Tibial artery (tissue), 4 donors: ENCODE measurements at regions not wholly inside any gene's neighbourhood (a gene's known extent, or its start where the extent isn't known, plus 50 kb on each side); places are given as distances from the start of the nearest gene placed in this dataset.

Source experiments
- DNase-seq, 2 donors: peaks; one replicate each; pipeline ENCODE4 v3.0.0-alpha.2; 2019
- H3K27ac ChIP-seq, 2 donors: fragments of 200-600 bp; sonication (generic) in 1 of 2; 1 replicate in 1 of 2; 2 replicates in 1 of 2; pipeline ENCODE4 v1.5.1; 2018 to 2019; ENCODE audit warnings: mild to moderate bottlenecking in 1 of 2
- H3K27me3 ChIP-seq, 2 donors: fragments of 200-600 bp; sonication (generic) in 1 of 2; one replicate each; pipeline versions ENCODE4 v1.5.1 to v1.6.0; 2016 to 2019
- H3K36me3 ChIP-seq, 3 donors: fragments of 200-600 bp; sonication (generic) in 2 of 3; one replicate each; pipeline ENCODE4 v1.5.1; 2016 to 2019; ENCODE audit warnings: mild to moderate bottlenecking in 2 of 3
- H3K4me1 ChIP-seq, 4 donors: fragments of 200-600 bp; sonication (generic) in 2 of 4; 1 replicate in 3 of 4; 2 replicates in 1 of 4; pipeline ENCODE4 v1.5.1; 2016 to 2019
- H3K4me3 ChIP-seq, 2 donors: fragments of 200-600 bp; sonication (generic) in 1 of 2; 1 replicate in 1 of 2; 2 replicates in 1 of 2; pipeline ENCODE4 v1.5.1; 2018 to 2019; ENCODE audit warnings: mild to moderate bottlenecking in 2 of 2
- H3K9me3 ChIP-seq, 3 donors: fragments of 200-600 bp; sonication (generic) in 1 of 3; one replicate each; pipeline ENCODE4 v1.5.1; 2016 to 2019
- intact Hi-C: fragments of 100-400 bp; cut with DNase I; formaldehyde crosslinking; loops from one replicate; pipeline ENCODE4 v1.15.0; 2023; ENCODE audit warnings: low total_unique reads
- TF ChIP-seq, protein P1 (sequence below), 2 experiments: fragments of 200-600 bp in 1 of 2; fragments of 450-650 bp in 1 of 2; IDR thresholded peaks; one replicate each; pipeline ENCODE4 v1.5.1; 2017 to 2019; ENCODE audit warnings: antibody characterized with exemption in 2 of 2, mild to moderate bottlenecking in 1 of 2, moderate library complexity in 1 of 2

DNA sequence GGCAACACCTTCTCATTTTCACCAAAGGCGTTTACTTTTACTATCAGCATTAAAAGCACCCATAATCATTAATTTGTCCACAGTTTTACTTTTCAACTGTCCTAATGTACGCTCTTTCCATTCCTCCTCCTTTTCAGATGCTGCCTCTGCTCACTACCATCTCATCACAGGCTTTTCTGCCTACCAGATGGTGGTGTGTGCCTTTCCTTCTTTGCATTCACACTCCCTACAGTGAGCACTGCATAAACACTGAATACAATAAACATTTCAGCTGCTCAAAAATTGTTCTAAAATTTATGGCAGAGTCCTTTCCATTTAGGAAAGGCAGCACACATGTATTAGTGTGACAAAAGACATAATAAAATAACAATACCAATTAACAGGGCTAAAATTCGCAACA lies 435.7 kb downstream of the GXYLT1 start:
- no peak overlapping the region for H3K4me3 ChIP-seq
- TF ChIP-seq, protein P1, sequence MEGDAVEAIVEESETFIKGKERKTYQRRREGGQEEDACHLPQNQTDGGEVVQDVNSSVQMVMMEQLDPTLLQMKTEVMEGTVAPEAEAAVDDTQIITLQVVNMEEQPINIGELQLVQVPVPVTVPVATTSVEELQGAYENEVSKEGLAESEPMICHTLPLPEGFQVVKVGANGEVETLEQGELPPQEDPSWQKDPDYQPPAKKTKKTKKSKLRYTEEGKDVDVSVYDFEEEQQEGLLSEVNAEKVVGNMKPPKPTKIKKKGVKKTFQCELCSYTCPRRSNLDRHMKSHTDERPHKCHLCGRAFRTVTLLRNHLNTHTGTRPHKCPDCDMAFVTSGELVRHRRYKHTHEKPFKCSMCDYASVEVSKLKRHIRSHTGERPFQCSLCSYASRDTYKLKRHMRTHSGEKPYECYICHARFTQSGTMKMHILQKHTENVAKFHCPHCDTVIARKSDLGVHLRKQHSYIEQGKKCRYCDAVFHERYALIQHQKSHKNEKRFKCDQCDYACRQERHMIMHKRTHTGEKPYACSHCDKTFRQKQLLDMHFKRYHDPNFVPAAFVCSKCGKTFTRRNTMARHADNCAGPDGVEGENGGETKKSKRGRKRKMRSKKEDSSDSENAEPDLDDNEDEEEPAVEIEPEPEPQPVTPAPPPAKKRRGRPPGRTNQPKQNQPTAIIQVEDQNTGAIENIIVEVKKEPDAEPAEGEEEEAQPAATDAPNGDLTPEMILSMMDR (IDR thresholded peaks at IDR 0.05): no peak
- no peak for DNase-seq
- no peak overlapping the region for H3K27ac ChIP-seq
- H3K4me1 ChIP-seq: no peaks in the 10 kb centered on the region
- no peaks in the 10 kb centered on the region for H3K27me3 ChIP-seq
- H3K9me3 ChIP-seq: no peaks in the 10 kb centered on the region
- intact Hi-C loops: no loop called here
- no peaks in the 10 kb centered on the region for H3K36me3 ChIP-seq

DNA sequence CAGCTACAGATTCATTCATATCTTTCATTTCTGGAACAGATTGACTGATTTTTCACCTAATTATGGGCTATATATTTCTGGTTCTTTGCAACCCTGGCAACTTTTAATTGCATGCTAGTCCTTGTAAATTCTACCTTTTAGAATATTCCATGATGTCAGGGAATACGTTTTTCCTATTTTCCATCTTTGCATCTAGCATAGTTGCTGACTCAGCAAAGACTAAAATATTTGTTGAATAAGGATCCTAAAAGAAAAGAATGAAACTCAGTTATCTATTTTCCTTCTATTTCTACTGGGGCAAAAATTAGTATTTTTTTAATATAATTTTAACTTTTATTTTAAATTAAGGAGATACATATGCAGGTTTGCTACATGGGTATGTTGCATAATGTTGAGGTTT lies 438.3 kb downstream of the GXYLT1 start:
- Histone ChIP-seq H3K36me3 (no peaks in the 10 kb centered on the region), H3K9me3 (no peaks in the 10 kb centered on the region), H3K27ac (no peak overlapping the region), H3K4me3 (no peak overlapping the region), H3K27me3 (no peaks in the 10 kb centered on the region), H3K4me1 (no peaks in the 10 kb centered on the region)
- TF ChIP-seq, protein P1 (IDR thresholded peaks at IDR 0.05): no peak
- intact Hi-C loops: no loop called here
- DNase-seq: no peak

DNA sequence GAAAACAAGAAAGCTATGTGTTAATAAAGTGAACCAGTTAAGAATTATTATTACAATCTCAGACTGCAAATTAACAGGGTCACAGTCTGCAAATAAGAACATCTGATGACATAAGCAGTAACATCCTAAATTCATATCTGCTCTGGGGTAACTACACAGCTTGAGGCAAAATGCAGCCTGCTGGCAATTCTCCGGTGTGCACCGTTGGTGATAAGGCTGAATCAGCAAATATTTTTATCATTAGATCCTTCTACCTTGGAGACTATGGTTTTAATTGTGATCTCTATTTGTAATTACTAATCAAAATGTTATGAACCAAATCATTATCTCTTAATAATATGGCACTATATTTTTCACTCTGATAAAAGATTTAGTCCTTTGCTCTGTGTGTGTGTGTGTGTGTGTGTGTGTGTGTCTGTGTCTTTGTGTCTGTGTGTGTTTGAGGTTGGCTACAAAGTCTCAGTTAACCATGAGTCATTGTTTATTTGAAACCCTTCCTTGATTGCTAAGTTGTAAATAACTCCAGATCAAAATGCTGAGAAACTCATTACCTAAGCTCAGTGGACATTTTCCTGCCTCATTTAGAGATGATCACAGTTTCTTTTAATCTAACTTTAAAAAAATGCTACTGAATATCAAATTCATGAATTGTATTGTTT lies 442.6 kb downstream of the GXYLT1 start:
- TF ChIP-seq, protein P1 (IDR thresholded peaks at IDR 0.05): no peak
- H3K27ac ChIP-seq: no peak overlapping the region
- no peak overlapping the region for H3K4me3 ChIP-seq
- H3K36me3 ChIP-seq: no peaks in the 10 kb centered on the region
- intact Hi-C loops: no loop called here
- H3K9me3 ChIP-seq: no peaks in the 10 kb centered on the region
- no peaks in the 10 kb centered on the region for H3K4me1 ChIP-seq
- DNase-seq: no peak
- no peaks in the 10 kb centered on the region for H3K27me3 ChIP-seq

DNA sequence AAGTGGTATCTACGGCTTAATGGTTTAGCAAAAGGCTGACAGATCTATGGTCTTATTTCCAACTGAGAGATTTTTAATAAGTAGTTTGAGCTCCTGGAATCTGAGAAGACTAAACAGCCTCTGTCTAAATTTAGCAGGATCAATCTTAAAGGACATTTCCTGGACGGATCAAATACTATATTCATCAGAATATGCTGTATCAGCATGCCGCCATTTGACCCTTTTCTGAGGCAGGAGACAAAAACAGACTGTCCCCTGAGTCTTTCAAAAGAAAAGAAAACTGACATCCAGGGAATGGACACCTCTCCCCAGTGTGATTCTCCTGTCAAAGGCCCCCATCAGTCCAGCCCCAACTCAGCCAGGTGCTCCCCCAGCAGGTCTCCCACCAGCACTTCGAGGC lies 443.7 kb downstream of the GXYLT1 start:
- Histone ChIP-seq H3K27ac (no peak overlapping the region), H3K4me3 (no peak overlapping the region), H3K27me3 (no peaks in the 10 kb centered on the region), H3K36me3 (no peaks in the 10 kb centered on the region), H3K4me1 (no peaks in the 10 kb centered on the region), H3K9me3 (no peaks in the 10 kb centered on the region)
- intact Hi-C loops: no loop called here
- TF ChIP-seq, protein P1 (IDR thresholded peaks at IDR 0.05): no peak
- DNase-seq: no peak

DNA sequence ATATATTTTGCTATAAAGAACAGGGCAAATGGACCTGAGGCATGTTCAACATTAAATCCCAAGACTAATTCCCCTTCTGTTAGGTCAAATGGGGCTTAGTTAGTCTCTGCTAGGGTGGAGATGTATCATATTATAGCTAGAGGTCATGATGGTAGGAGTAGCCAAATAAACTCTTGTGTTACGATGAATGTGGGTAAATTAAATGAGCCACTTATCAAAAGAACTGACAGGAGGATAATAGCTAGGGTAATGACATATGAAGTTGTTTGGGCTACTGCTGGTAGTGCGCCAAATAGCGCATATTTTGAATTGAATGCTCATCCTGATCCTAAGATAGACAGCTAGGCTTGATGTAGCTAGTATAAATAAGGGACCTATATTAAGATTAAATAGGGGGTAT lies 445.0 kb downstream of the GXYLT1 start:
- Histone ChIP-seq H3K27ac (no peak overlapping the region), H3K36me3 (no peaks in the 10 kb centered on the region), H3K9me3 (no peaks in the 10 kb centered on the region), H3K4me3 (no peak overlapping the region), H3K27me3 (no peaks in the 10 kb centered on the region), H3K4me1 (no peaks in the 10 kb centered on the region)
- no peak for DNase-seq
- TF ChIP-seq, protein P1 (IDR thresholded peaks at IDR 0.05): no peak
- intact Hi-C loops: loop anchor here (10.0 kb wide), 1 partner anchor 325 kb away; no protein-coding TSS in a partner anchor

DNA sequence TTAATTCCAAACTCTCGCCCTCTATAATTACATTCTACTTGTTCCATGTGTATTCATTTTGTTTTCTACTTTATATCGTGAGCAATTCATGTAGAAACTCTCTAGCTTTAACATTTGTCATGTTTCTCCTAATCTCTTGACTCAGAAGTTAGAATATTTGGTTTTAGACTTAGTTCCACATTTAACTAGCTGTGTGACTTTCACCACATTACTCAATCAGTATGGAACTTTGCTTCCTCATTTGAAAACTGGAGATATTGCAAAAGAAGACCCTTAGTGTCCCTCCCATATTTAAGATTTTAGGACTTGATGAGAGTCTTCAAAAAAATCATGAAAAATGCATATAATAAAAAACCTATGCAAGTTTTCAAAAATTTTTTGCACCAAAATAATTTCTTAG lies 447.5 kb downstream of the GXYLT1 start:
- TF ChIP-seq, protein P1 (IDR thresholded peaks at IDR 0.05): no peak
- intact Hi-C loops: loop anchor here (10.0 kb wide), 1 partner anchor 328 kb away; no protein-coding TSS in a partner anchor
- Histone ChIP-seq H3K27me3 (no peaks in the 10 kb centered on the region), H3K36me3 (no peaks in the 10 kb centered on the region), H3K4me3 (no peak overlapping the region), H3K27ac (no peak overlapping the region), H3K9me3 (no peaks in the 10 kb centered on the region), H3K4me1 (no peaks in the 10 kb centered on the region)
- DNase-seq: no peak
